Activated CD4-positive, CD25-positive, alpha-beta regulatory T cell treated with anti-CD3 and anti-CD28 coated beads, Interleukin-2, amount 50 U/mL, for 24 hours (primary cell): ENCODE measurements at regions not wholly inside any gene's neighbourhood (a gene's known extent, or its start where the extent isn't known, plus 50 kb on each side); places are given as distances from the start of the nearest gene placed in this dataset.

Experiments
- ATAC-seq, 2 donors: fragments of 150-1000 bp; cut with Tn5 transposase; one replicate each; pipeline ENCODE4 v1.10.0; 2021; ENCODE audit warnings: mild to moderate bottlenecking in 1 of 2, moderate library complexity in 1 of 2

DNA sequence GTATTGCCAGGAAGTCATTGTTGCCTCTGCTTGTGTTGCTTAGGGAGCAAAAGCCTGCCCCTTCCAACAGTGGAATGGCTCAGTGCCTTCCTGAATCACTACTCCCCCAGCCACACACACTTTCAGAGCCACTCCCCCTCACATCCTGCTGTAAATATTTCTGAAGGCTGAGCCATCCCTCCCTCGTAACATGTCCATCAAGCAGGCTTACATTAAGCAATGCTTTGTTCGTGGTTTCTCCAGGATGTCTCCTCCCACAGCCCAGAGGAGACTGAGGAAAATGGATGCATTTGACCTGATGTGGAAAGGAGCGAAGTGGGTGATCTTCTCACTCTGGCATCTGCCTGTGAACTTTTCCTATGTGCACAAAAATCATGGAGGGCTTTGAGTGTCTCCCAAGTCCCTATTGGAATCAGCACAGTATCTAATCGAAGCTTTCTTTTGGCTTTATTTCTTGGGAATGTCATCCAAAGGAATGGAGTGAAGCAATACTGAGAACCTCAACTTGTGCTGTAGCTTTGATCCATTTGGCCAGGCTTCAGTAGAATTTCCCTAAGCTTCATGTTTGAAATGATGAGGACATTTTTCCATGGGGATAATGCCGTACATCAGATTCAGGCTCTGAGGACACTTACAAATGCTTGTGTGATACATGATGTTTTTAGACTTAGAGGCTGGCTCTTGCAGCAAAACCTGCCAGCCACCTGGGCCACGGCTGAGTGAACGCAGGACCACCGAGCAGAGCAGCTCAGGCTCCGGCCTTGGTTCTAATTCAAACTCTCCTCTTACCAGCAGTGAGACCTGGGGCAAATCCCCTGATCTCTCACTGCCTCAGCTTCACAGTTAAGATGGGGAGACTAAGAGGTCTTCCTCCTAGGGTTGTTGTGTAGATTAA, 389.1 kb downstream of the ENC1 start:
- ATAC-seq = no peak

- ATAC-seq = no peak
Measured at GRCh38 chr5:74250304-74251102, 390.0 kb downstream of the ENC1 start.

DNA sequence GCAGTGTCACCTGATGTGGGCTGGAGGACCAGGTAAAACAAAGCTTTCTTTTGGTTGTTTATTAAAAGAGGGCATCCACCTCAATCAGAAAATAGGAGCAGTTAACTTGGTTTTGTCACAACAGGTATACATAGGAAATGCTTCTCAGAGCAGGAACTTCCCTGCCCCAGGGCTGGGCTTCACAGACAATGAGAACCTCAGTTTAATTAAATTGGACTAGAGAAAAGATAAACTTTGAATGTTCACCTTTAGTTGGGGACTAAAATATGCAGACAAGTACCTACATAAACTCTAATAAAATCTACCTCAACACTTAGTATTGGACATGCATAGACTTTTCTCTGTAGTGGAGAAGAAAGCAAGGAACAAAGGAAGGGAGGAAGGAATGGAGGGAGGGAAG, 392.0 kb downstream of the ENC1 start:
- ATAC-seq = no peak

DNA sequence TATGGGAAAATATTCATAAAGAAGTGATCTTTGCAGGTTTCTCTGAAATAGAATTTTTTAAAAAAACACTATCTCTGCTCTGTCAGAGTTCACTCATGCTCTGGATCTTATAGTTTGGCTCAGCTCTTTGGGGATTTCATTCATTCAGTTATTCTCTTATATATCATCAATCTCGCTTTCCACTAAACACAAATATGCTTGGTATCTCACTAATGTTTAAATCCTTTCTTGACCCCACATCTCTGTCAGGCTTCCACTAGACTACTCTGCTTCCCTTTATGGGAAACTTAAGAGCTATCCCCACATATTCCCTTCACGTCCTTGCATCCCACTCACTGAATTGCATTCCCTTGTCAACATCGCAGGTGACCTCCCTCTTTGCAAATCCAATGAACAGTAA, 396.1 kb downstream of the ENC1 start:
- no peak for ATAC-seq

DNA sequence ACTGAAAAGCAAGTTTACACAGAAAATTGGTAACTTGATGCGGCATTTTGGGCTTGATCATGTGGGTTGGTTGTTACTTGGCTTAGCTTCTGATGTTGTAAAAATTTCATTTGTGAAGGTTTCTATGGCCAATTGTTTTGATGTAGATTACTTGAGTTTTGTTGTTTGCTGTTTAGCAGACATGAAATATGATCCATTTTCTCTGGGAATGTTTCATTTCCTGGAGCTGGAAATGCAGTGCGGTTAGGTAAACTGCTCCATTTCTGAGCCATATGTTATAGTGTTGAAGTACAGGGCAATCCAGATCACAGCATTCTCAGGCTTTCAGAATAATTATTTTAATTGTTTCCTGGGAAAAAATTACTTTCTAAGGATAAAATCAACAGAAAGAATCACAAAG, 396.9 kb downstream of the ENC1 start:
- ATAC-seq = no peak

GRCh38 chr5:74242516-74242915, 398.0 kb downstream of the ENC1 start:
- no peak for ATAC-seq

DNA sequence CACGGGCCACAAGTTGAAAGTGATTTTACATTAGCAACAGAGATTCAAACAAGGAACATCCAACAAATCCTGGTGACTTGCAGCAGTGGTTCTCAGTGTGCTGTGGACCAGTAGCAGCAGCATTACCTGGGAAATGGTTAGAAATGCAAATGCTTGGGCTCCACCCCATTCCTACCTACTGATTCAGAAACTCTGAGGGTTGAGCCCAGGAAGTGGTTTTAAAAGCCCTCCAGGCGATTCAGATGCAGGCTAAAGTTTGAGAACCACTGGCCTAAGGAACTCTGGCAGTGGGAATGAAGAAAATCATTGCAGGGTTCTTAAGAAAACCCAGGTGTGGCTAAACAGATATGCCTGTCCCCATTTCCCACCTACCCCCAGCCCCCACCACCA, 398.8 kb downstream of the ENC1 start:
- no peak for ATAC-seq

GRCh38 chr5:74240783-74241750, 399.5 kb downstream of the ENC1 start:
- no peak for ATAC-seq

DNA sequence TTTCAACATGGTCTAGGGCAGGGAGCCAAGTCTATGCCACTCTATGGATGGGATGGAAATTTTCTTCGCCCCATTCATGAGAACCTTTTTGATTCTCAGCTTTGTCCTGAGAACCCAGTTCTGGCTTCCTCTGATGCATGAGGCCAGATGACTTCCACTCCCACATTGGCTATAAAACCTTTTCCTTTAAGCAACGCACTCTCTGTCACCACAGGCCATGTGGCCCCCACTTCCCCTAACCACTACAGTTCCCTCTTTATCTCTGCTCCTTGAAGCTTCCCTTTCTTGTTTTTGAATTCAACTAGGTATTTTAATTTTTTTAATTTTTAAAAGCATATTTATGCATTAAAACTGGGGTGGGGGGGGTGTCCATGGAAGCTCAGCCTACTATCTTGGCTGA, 401.3 kb downstream of the ENC1 start:
- ATAC-seq = no peak

- ATAC-seq = no peak
Measured at GRCh38 chr5:74237571-74238145, 402.9 kb downstream of the ENC1 start.

- no peak for ATAC-seq
Measured at GRCh38 chr5:74235552-74235951, 405.0 kb downstream of the ENC1 start.

DNA sequence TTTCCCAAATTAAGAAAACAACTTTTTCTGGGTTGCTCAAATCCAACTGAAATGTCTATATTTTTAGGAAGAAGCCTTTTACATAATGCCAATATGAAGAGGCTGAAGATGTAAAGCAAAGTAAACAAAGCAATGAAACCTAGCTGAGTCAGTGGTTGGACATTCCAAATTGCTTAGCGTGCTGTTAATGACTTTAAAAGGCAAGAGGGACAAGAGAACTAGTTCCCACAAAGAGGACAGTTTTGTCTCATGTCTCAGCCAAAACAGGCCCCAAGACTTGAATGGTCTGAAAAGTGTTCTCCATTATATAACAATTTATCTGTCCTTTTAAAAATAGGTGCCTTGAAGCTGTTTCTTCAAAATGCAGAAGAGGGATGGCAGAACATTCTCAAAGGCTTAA, 407.0 kb downstream of the ENC1 start:
- ATAC-seq = no peak

DNA sequence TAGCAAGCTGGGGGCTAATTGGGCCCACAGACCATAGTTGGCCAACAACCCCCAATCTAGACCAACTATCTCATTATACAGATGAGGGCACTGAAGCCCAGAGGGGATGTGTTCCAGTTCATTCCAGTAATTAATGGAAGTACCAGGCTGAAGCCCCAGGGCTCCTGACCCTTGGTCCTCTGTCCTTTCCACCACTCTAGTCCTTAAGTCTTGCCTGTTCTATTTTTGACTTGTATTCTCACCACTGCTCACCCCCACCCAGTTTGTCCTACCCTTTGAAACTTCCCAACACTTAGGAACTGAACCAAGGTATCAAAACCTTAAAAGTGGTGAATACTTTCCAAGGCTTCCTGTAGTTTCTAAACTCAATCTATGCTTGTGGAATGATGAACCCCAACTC, 407.4 kb downstream of the ENC1 start:
- no peak for ATAC-seq

DNA sequence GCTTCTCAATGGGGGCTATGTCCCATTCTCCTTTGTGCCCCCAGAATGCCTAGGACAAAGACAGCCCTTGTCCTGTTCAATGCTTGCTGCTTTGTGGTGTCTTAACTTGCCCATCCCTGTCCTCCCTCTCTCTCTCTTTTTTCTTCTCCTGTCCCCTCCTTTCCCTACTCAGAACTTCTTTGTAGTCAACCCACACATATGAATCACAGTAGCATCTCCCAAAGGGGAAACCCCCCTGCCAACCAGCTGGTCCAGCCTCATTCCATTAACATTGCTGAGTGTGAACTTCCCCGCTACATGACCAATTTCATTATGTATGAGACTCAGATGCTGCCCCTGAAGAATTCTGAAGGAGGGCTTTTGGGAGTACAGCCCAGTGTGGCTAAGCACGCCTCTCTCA, 408.3 kb downstream of the ENC1 start:
- ATAC-seq = no peak

- no peak for ATAC-seq
Measured at GRCh38 chr5:74231697-74232096, 408.8 kb downstream of the ENC1 start.

DNA sequence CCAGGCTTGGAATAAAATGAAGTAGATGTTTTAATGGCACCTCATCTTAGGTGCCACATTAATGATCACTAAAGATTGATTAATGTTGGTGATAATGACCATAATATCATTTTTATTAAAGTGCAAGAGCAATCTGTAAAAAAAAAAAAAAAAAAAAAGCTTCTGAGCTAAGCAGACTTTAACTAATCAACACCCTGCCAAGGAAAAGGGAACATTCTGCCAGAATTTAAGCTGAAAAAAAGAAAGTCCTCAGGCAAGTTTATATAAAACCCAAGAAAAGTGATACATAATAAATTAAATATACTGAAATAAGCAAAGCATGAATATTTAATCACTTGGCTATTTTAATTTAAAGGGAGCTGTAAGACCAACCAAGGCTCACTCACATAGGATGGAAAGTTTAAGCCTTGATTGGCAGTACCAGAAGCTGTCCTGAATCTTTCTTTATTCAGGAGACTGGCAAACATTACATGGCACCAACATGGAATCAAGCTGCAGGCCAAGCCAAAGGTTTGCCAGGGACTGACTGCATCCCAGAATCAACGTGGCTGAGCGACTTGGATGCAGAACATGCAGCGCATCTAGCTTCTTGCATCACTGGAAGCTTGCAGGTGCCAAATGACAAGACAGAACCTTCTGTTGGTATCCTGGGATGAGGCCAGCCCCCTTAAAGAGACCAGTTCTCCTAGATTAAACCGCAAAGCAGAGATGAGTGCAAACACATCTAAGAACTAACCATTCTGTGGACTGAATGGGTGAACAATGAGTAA, 413.6 kb downstream of the ENC1 start:
- no peak for ATAC-seq

DNA sequence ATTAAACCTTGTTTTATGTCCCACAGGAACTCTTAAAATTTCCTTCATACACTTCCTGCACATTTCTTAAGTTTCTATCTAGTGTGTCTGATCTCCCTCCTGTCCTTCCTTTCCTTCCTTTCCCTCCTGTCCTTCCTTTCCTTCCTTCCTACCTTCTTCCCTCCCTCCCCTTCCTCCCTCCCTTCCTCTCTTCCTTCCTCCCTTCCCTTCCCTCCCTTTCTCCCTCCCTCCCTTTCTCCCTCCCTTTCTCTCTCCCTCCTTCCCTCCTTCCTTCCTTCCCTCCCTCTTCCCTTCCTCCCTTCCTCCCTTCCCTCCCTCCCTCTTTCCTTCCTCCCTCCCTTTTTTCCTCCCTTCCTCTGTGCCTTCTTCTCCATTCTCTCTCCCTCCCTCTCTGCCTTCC, 414.9 kb downstream of the ENC1 start:
- ATAC-seq = no peak

GRCh38 chr5:74224331-74224730, 416.2 kb downstream of the ENC1 start:
- no peak for ATAC-seq

- ATAC-seq = no peak
Measured at GRCh38 chr5:74222806-74223205, 417.7 kb downstream of the ENC1 start.

DNA sequence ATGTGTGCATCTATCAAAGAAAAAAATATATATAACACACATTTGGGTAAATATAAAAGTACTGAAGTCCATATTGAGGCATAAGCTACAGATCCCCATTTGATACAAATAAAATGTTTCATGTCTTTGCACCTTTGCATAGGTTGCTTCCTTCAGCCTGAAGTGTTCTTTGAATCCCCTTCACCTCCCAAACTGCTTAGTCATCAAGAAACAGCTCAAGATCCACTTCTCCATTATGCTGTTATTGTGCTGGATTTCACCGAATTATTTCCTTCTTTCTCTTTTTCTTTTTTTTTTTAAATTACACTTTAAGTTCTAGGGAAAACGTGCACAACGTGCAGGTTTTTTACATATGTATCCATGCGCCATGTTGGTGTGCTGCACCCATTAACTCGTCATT, 419.1 kb downstream of the ENC1 start:
- ATAC-seq = no peak

DNA sequence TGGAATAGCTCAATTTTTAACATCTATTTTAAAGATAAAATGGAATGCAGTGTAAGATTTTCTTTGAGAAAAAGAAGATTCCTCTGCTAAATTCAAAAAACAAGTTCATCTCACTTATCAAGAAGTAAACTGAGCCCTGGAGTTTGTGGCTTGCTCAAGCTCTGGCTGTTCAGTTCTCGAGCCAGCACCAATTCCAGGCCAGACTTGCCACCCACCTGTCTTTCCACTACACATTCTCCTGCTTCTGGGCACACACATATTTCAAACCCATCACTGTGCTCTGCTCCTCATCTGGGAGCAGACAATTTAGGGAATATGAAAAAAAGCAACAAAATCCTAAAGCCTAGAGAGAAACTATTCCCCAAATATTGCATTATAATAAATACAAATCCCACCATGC, 424.5 kb downstream of the ENC1 start:
- ATAC-seq = no peak

- ATAC-seq = no peak
Measured at GRCh38 chr5:74212336-74212735, 428.2 kb downstream of the ENC1 start.
